BLaER1 treated with 17β-estradiol and CSF1 and Interleukin-3, amounts not matched to agents 10 nM and 100 nM (cell line): ENCODE measurements at regions not wholly inside any gene's neighbourhood (a gene's known extent, or its start where the extent isn't known, plus 50 kb on each side); places are given as distances from the start of the nearest gene placed in this dataset.
"Not testable (repeated sequence)": the region's sequence is repeated elsewhere in the genome, so short reads cannot be mapped to it uniquely, and the experiment has no call there.

Experiments used
- H3K27ac ChIP-seq, 11 experiments: shearing (Covaris generic); formaldehyde crosslinking; 2 replicates each; pipeline ENCODE4 v1.8.1; 2022
- H3K27me3 ChIP-seq, 11 experiments: shearing (Covaris generic); formaldehyde crosslinking; 2 replicates each; pipeline ENCODE4 v1.8.1; 2022
- H3K36me3 ChIP-seq, 11 experiments: shearing (Covaris generic); formaldehyde crosslinking; 2 replicates each; pipeline ENCODE4 v1.8.1; 2022
- H3K4me1 ChIP-seq, 10 experiments: shearing (Covaris generic); formaldehyde crosslinking; 2 replicates each; pipeline ENCODE4 v1.8.1; 2022
- H3K4me2 ChIP-seq, 11 experiments: shearing (Covaris generic); formaldehyde crosslinking; 2 replicates each; pipeline ENCODE4 v1.8.1; 2022
- H3K4me3 ChIP-seq, 10 experiments: shearing (Covaris generic); formaldehyde crosslinking; 2 replicates each; pipeline ENCODE4 v1.8.1; 2022
- H3K9ac ChIP-seq, 11 experiments: shearing (Covaris generic); formaldehyde crosslinking; 2 replicates each; pipeline ENCODE4 v1.8.1; 2022
- H3K9me3 ChIP-seq, 11 experiments: shearing (Covaris generic); formaldehyde crosslinking; replicated peaks in 1 of 11; 2 replicates each; pipeline ENCODE4 v1.8.1; 2022
- H4K20me1 ChIP-seq, 11 experiments: shearing (Covaris generic); formaldehyde crosslinking; 2 replicates each; pipeline ENCODE4 v1.8.1; 2022
- Cebpa-rat ChIP-seq, 11 experiments: shearing (Covaris generic); IDR thresholded peaks; 2 replicates each; pipeline ENCODE4 v1.8.1; 2022

- Histone ChIP-seq H3K4me1 (peaks cover 0 to 12% (median 0%) of the 10 kb centered on the region in 10 experiments; a peak in 3 of 20 replicates), H3K36me3 (no peaks in the 10 kb centered on the region), H3K27me3 (no peaks in the 10 kb centered on the region), H4K20me1 (no peaks in the 10 kb centered on the region), H3K9ac (no peak overlapping the region), H3K4me2 (peak overlapping the region in 2 of 11 experiments; percentile 7 to 16; a peak in 2 of 22 replicates), H3K27ac (no peak overlapping the region), H3K9me3 (no peaks in the 10 kb centered on the region), H3K4me3 (no peak overlapping the region)
- TF ChIP-seq Cebpa-rat (IDR thresholded peaks at IDR 0.05), result no peak
These were observed 70.4 kb upstream of the SMURF2 start for GRCh38 chr17:64732336-64733006.

- not testable (repeated sequence) for H3K9me3 ChIP-seq, H3K27ac ChIP-seq, H3K9ac ChIP-seq, H3K36me3 ChIP-seq, H4K20me1 ChIP-seq, H3K4me3 ChIP-seq, H3K27me3 ChIP-seq, H3K4me2 ChIP-seq
- H3K4me1 ChIP-seq, result peaks cover 0 to 16% (median 0%) of the 10 kb centered on the region in 10 experiments; a peak in 5 of 20 replicates
These were observed 67.9 kb upstream of the SMURF2 start for GRCh38 chr17:64730023-64730422.

GRCh38 chr17:64729201-64729600, 67.1 kb upstream of the SMURF2 start:
- H3K27ac ChIP-seq, result no peak overlapping the region
- TF ChIP-seq Cebpa-rat (IDR thresholded peaks at IDR 0.05), result no peak

GRCh38 chr17:64728041-64728695, 66.1 kb upstream of the SMURF2 start:
- Histone ChIP-seq H3K36me3 (no peaks in the 10 kb centered on the region), H3K4me3 (no peak overlapping the region), H3K27ac (no peak overlapping the region), H3K4me1 (peaks cover 0 to 26% (median 0%) of the 10 kb centered on the region in 10 experiments; a peak in 8 of 20 replicates), H3K9ac (no peak overlapping the region), H3K9me3 (no peaks in the 10 kb centered on the region), H4K20me1 (no peaks in the 10 kb centered on the region), H3K27me3 (no peaks in the 10 kb centered on the region), H3K4me2 (no peak overlapping the region)
- no peak for TF ChIP-seq Cebpa-rat (IDR thresholded peaks at IDR 0.05)

More at GRCh38 chr17:64729201-64729600, 67.1 kb upstream of the SMURF2 start:
- Histone ChIP-seq H3K36me3 (no peaks in the 10 kb centered on the region), H3K9ac (no peak overlapping the region), H3K4me2 (no peak overlapping the region), H3K4me3 (no peak overlapping the region), H3K4me1 (peaks cover 0 to 20% (median 0%) of the 10 kb centered on the region in 10 experiments; a peak in 8 of 20 replicates), H3K27me3 (no peaks in the 10 kb centered on the region), H3K9me3 (no peaks in the 10 kb centered on the region), H4K20me1 (no peaks in the 10 kb centered on the region)

GRCh38 chr17:64726025-64726424, 63.9 kb upstream of the SMURF2 start:
- not testable (repeated sequence) for H3K27me3 ChIP-seq, H3K27ac ChIP-seq, H3K36me3 ChIP-seq, H4K20me1 ChIP-seq, H3K4me2 ChIP-seq, H3K9ac ChIP-seq, H3K9me3 ChIP-seq, H3K4me3 ChIP-seq
- H3K4me1 ChIP-seq, result peaks cover 0 to 17% (median 0%) of the 10 kb centered on the region in 10 experiments; a peak in 8 of 20 replicates

- 0 out of 22 replicates have a peak overlapping the region, but pooled peaks of 1 of the 11 experiments have one; percentile 15 for H3K27ac ChIP-seq
- H3K4me2 ChIP-seq, result peak overlapping the region in 4 of 11 experiments; percentile 21 to 61 (median 50); a peak in 7 of 22 replicates
- H3K36me3 ChIP-seq, H4K20me1 ChIP-seq, H3K27me3 ChIP-seq, H3K9me3 ChIP-seq, H3K4me3 ChIP-seq: not testable (repeated sequence)
- peaks cover 0 to 17% (median 0%) of the 10 kb centered on the region in 10 experiments; a peak in 8 of 20 replicates for H3K4me1 ChIP-seq
- H3K9ac ChIP-seq, result peak overlapping the region in 2 of 11 experiments; percentile 2 to 43; a peak in 1 of 22 replicates
These were observed 62.1 kb upstream of the SMURF2 start for GRCh38 chr17:64724246-64724645.

GRCh38 chr17:64723781-64724180, 61.7 kb upstream of the SMURF2 start:
- no peaks in the 10 kb centered on the region for H4K20me1 ChIP-seq
- TF ChIP-seq Cebpa-rat (IDR thresholded peaks at IDR 0.05), result no peak
- H3K4me1 ChIP-seq, result peaks cover 0 to 17% (median 0%) of the 10 kb centered on the region in 10 experiments; a peak in 8 of 20 replicates
- no peak overlapping the region for H3K4me3 ChIP-seq
- H3K9ac ChIP-seq, result 0 out of 22 replicates have a peak overlapping the region, but pooled peaks of 1 of the 11 experiments have one; percentile 2
- H3K27ac ChIP-seq, result no peak overlapping the region
- peak overlapping the region in 3 of 11 experiments; percentile 42 to 61 (median 57); a peak in 6 of 22 replicates for H3K4me2 ChIP-seq
- no peaks in the 10 kb centered on the region for H3K27me3 ChIP-seq
- H3K36me3 ChIP-seq, result no peaks in the 10 kb centered on the region
- H3K9me3 ChIP-seq, result no peaks in the 10 kb centered on the region

- not testable (repeated sequence) for H3K4me3 ChIP-seq, H3K27me3 ChIP-seq, H3K9ac ChIP-seq, H3K27ac ChIP-seq, H3K36me3 ChIP-seq, H3K4me2 ChIP-seq, H4K20me1 ChIP-seq, H3K9me3 ChIP-seq
- H3K4me1 ChIP-seq, result peaks cover 0 to 10% (median 3%) of the 10 kb centered on the region in 10 experiments; a peak in 9 of 20 replicates
These were observed 59.4 kb upstream of the SMURF2 start for GRCh38 chr17:64721556-64721955.

- H3K4me1 ChIP-seq, result peaks cover 0 to 10% (median 3%) of the 10 kb centered on the region in 10 experiments; a peak in 9 of 20 replicates
These were observed 58.1 kb upstream of the SMURF2 start for GRCh38 chr17:64720253-64720652.

GRCh38 chr17:64719517-64719916, 57.4 kb upstream of the SMURF2 start:
- not testable (repeated sequence) for H3K9ac ChIP-seq, H3K36me3 ChIP-seq, H3K4me3 ChIP-seq, H3K27me3 ChIP-seq, H3K27ac ChIP-seq, H4K20me1 ChIP-seq, H3K4me1 ChIP-seq, H3K4me2 ChIP-seq
- H3K9me3 ChIP-seq, result peaks cover 0 to 11% (median 5%) of the 10 kb centered on the region in 11 experiments; a peak in 9 of 22 replicates

More at GRCh38 chr17:64720253-64720652, 58.1 kb upstream of the SMURF2 start:
- not testable (repeated sequence) for H3K27me3 ChIP-seq, H3K4me3 ChIP-seq, H3K36me3 ChIP-seq, H3K27ac ChIP-seq, H3K4me2 ChIP-seq, H3K9ac ChIP-seq, H3K9me3 ChIP-seq, H4K20me1 ChIP-seq

- H3K9ac ChIP-seq, H3K27me3 ChIP-seq, H3K36me3 ChIP-seq, H3K4me3 ChIP-seq, H4K20me1 ChIP-seq, H3K4me2 ChIP-seq, H3K27ac ChIP-seq: not testable (repeated sequence)
- Histone ChIP-seq H3K9me3 (peaks cover 0 to 11% (median 5%) of the 10 kb centered on the region in 11 experiments; a peak in 9 of 22 replicates), H3K4me1 (peaks cover 5 to 14% (median 9%) of the 10 kb centered on the region in 10 experiments)
These were observed 56.7 kb upstream of the SMURF2 start for GRCh38 chr17:64718816-64719215.
